ENCODE measurements at regions not wholly inside any gene's neighbourhood (a gene's known extent, or its start where the extent isn't known, plus 50 kb on each side); places are given as distances from the start of the nearest gene placed in this dataset.

DNA sequence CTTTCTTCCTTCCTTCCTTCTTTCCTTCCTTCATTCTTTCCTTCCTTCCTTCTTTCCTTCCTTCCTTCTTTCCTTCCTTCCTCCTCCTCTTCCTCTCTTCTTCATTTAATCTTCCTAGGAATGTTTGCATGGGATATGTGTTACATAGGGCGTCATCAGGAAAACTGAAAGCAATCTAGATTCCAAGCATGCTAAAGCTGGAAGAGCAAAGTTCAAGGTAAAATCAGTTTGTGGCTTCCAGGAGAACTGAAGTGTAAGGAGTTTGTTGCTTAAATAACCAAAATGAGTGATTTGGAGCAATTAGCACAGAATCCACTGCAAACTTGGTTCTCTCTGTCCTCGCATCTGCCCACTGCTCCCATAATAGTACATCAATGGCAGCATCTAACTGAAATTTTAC, 716.2 kb downstream of the GBE1 start:
- TF ChIP-seq POLR2A (IDR thresholded peaks at IDR 0.05) (no peak), EP300 (IDR thresholded peaks at IDR 0.05) (no peak)
- TF ChIP-seq, protein P1, sequence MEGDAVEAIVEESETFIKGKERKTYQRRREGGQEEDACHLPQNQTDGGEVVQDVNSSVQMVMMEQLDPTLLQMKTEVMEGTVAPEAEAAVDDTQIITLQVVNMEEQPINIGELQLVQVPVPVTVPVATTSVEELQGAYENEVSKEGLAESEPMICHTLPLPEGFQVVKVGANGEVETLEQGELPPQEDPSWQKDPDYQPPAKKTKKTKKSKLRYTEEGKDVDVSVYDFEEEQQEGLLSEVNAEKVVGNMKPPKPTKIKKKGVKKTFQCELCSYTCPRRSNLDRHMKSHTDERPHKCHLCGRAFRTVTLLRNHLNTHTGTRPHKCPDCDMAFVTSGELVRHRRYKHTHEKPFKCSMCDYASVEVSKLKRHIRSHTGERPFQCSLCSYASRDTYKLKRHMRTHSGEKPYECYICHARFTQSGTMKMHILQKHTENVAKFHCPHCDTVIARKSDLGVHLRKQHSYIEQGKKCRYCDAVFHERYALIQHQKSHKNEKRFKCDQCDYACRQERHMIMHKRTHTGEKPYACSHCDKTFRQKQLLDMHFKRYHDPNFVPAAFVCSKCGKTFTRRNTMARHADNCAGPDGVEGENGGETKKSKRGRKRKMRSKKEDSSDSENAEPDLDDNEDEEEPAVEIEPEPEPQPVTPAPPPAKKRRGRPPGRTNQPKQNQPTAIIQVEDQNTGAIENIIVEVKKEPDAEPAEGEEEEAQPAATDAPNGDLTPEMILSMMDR (IDR thresholded peaks at IDR 0.05), result no peak

Data from ovary (tissue), 3 donors.